Fibroblast of skin of left quadriceps (primary cell): ENCODE measurements at regions not wholly inside any gene's neighbourhood (a gene's known extent, or its start where the extent isn't known, plus 50 kb on each side); places are given as distances from the start of the nearest gene placed in this dataset.
A peak's percentile ranks its signal among the peaks of the same experiment; 100 is the strongest.
"Not testable (repeated sequence)": the region's sequence is repeated elsewhere in the genome, so short reads cannot be mapped to it uniquely, and the experiment has no call there.

ENCODE experiments used
- DNase-seq, 2 experiments: peaks; one replicate each; pipeline ENCODE4 v3.0.0-alpha.2; 2013; ENCODE audit warnings: low read depth in 2 of 2

GRCh38 chr1:245026247-245026646, 128.5 kb upstream of the KIF26B start:
- no peak for DNase-seq

GRCh38 chr1:245025525-245025924, 129.3 kb upstream of the KIF26B start:
- DNase-seq = no peak

DNA sequence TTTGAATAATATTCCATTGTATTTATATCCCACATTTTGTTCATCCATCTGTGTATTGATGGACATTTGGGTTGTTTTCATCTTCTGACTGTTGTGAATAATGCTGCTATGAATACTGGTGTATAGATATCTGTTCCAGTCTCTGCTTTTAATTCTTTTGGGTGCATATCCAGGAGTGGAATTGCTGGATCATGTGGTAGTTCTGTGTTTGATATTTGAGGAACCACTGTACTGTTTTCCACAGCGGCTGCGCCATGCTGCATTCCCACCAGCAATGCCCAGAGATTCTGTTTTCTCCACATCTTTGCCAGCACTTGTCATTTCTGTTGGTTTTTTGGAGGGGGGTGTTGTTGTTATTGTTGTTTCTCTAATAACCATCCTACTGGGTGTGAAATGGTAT, 131.6 kb upstream of the KIF26B start:
- no peak for DNase-seq

GRCh38 chr1:245019910-245020486, 134.8 kb upstream of the KIF26B start:
- no peak for DNase-seq

- DNase-seq = no peak
Observed at GRCh38 chr1:245016700-245017099, 138.1 kb upstream of the KIF26B start.

- no peak for DNase-seq
Observed at GRCh38 chr1:245015031-245015430, 139.8 kb upstream of the KIF26B start.

- DNase-seq = no peak
Observed at GRCh38 chr1:245014247-245015029, 140.3 kb upstream of the KIF26B start.

DNA sequence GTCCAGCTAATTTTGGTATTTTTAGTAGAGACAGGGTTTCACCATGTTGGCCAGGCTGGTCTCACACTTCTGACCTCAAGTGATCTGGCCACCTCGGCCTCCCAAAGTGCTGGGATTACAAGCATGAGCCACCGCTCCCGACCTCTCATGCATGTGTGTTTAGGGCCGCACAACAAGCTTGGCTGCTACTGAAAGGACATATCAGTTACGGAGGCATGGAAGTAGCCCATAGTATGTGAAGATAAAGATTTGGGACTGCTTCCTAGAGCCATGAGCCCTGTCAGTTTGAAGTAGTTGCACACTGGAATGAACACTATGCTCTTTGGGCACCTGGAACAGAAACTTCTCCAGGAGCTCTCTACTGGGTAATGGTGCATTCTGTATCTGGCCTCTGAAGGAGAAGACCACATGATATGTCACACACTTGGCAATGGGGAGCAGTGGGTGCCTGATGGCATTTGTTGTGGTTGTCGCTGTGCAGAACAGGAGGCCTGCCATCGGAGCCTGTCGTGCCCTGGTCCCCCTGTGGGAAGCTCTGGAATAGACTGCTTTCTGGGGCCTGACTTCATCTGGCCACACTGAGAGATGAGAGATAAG, 144.7 kb upstream of the KIF26B start:
- no peak for DNase-seq

DNA sequence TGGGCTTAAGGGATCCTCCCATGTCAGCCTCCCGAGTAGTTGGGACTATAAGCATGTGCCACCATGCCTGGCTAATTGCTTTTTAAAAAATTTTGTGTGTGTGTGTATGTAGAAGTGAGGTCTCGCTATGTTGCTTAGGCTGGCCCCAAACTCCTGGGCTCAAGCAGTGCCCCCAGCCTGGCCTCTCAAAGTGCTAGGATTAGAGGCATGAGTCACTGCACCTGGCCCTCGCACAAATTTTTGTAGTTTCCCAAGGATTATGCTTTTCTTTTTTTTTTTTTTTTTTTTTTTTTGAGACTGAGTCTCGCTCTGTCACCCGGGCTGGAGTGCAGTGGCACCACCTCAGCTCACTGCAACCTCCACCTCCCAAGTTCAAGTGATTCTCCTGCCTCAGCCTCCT, 144.4 kb upstream of the HNRNPU start:
- no peak for DNase-seq

GRCh38 chr1:245007852-245008251, 143.5 kb upstream of the HNRNPU start:
- DNase-seq = no peak

DNA sequence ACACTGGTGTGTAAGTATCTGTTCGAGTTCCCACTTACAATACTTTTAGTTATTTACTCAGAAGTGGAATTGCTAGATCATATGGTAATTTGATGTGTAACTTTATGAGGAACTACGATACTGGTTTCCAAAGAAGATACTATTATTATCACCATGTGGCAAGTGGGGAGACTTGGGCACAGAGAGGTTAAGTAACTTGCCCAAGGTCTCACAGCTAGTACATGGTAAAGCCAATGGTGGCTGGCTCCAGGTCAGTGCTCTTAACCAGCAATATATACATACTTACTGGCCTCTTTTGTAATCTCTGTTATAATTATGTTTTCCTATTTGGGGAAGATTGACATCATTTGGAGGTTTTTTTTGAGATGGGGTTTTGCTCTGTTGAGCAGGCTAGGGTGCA, 138.9 kb upstream of the HNRNPU start:
- no peak for DNase-seq

GRCh38 chr1:245001252-245001651, 136.9 kb upstream of the HNRNPU start:
- DNase-seq = no peak

GRCh38 chr1:245000872-245001188, 136.5 kb upstream of the HNRNPU start:
- DNase-seq = no peak

GRCh38 chr1:244999644-245000043, 135.3 kb upstream of the HNRNPU start:
- DNase-seq = not testable (repeated sequence)

DNA sequence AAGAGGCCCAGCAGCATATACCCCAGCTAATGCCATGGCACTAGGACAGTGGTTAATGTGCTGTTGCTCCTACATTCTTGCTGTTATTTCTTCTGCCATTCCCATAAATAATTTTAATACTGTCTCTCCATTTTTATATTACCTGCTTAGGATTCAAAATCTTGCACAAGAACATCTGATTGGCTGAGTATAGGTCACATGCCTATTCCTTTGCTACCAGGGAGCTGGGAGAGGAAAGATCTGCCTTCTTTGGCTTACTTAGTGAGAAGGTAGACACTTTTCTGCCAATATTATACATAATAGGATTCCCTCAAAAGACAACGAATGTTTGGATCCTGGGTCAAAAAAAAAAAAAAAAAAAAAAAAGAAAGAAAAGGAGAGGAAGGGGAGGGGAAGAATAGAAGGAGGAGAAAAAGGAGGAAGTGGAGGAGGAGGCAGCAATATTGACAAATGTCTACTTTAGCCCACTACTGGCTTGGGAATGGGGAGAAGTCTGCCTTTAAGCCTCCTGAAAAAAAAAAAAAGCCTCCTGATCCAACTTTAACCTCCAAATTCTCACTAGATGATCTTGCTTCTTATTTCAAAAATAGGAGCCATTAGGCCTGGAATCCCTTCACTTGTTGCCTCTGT, 134.5 kb upstream of the HNRNPU start:
- DNase-seq = no peak

- no peak for DNase-seq
Observed at GRCh38 chr1:244995602-244996400, 131.5 kb upstream of the HNRNPU start.

GRCh38 chr1:244992833-244993232, 128.5 kb upstream of the HNRNPU start:
- peak; percentile 23 to 31 for DNase-seq

DNA sequence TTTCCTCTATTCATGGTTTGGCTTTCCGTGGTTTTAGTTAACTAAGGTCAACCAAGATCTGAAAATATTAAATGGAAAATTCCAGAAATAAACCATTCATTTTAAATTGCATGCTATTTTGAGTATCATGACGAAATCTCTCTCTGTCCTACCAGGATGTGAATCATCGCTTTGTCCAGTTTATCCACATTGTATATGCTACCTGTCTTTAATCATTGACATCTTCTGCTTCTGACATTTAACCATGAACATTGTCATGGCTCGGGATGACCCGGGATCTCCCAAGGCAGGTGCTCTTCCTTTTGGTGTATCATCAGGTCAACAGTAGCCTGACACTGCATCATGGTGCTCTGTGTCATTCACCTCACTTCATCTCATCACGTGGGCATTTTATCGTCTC, 125.5 kb upstream of the HNRNPU start:
- DNase-seq = no peak

DNA sequence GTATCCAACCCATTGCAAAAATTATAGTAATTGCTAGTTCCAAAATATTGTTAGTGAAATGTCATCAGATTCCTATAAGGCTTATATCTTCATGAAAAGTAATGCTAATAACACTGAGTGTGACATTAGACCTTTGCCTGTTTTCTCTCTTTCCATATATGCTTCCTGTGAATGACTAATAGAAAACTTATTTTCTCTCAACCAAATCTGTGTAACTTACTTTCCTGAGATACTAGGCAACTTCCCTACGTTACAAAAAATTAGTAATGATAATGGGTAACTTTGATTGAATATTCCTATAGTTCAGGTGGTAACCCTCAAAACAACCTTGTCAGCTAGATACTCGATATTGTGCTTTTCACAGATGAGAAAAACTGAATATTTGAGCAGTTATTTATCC, 124.2 kb upstream of the HNRNPU start:
- DNase-seq = no peak

GRCh38 chr1:244980605-244981004, 116.3 kb upstream of the HNRNPU start:
- DNase-seq = no peak

DNA sequence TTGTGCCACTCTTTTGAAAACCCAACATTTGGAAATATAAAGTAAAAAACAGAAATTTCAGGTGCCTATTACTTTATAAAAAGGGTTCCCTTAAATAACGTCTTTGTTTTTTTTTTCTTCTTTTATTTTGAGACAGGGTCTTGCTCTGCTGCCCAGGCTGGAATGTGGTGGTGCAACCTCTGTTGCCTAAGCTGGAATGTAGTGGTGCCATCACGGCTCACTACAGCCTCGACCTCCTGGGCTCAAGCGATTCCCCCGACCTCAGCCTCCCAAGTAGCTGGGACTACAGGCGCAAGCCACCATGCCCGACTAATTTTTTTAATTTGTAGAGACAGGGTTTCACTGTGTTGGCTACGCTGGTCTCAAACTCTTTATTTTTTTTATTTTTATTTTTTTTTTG, 110.2 kb upstream of the HNRNPU start:
- DNase-seq = no peak

GRCh38 chr1:244974106-244974505, 109.8 kb upstream of the HNRNPU start:
- no peak for DNase-seq
